Natural killer cell (primary cell): ENCODE measurements at regions not wholly inside any gene's neighbourhood (a gene's known extent, or its start where the extent isn't known, plus 50 kb on each side); places are given as distances from the start of the nearest gene placed in this dataset.

Source experiments
- ATAC-seq, 3 donors: fragments of 150-1000 bp in 2 of 3; fragments of 200-7000 bp in 1 of 3; cut with Tn5 transposase; 1 replicate in 1 of 3; 2 replicates in 2 of 3; pipeline ENCODE4 v1.10.0; 2021; ENCODE audit warnings: mild to moderate bottlenecking in 2 of 3, moderate library complexity in 2 of 3
- DNase-seq, 2 donors: peaks; one replicate each; pipeline versions ENCODE4 v3.0.0 to v3.0.0-alpha.2; 2013 to 2021; ENCODE audit warnings: mixed read lengths in 1 of 2
- H3K27ac ChIP-seq: one replicate; pipeline ENCODE4 v1.5.1; 2013; ENCODE audit warnings: mild to moderate bottlenecking, low read length
- H3K27me3 ChIP-seq: one replicate; pipeline ENCODE4 v1.6.1; 2013; ENCODE audit warnings: low read length; ENCODE audit not compliant: control insufficient read depth, insufficient read depth
- H3K36me3 ChIP-seq: one replicate; pipeline ENCODE4 v1.6.1; 2013; ENCODE audit warnings: low read length; ENCODE audit not compliant: control insufficient read depth, insufficient read depth
- H3K4me1 ChIP-seq: one replicate; pipeline ENCODE4 v1.6.1; 2013; ENCODE audit warnings: low read length; ENCODE audit not compliant: control insufficient read depth, insufficient read depth
- H3K4me3 ChIP-seq: one replicate; pipeline ENCODE4 v1.5.1; 2013; ENCODE audit warnings: low read length
- H3K9me3 ChIP-seq: one replicate; pipeline ENCODE4 v1.6.1; 2013; ENCODE audit warnings: low read length; ENCODE audit not compliant: control insufficient read depth, insufficient read depth
- H3K27ac Mint-ChIP-seq, 2 donors: one replicate each; pipeline ENCODE4 v1.8.0; 2022; ENCODE audit warnings: mild to moderate bottlenecking in 2 of 2, mixed read lengths in 2 of 2, moderate library complexity in 1 of 2
- H3K27me3 Mint-ChIP-seq, 2 donors: one replicate each; pipeline ENCODE4 v1.8.0; 2022; ENCODE audit warnings: low read depth in 2 of 2, mixed read lengths in 2 of 2
- H3K36me3 Mint-ChIP-seq: one replicate; pipeline ENCODE4 v1.8.0; 2022; ENCODE audit warnings: mixed read lengths
- H3K4me1 Mint-ChIP-seq, 2 donors: one replicate each; pipeline ENCODE4 v1.8.0; 2022; ENCODE audit warnings: mixed read lengths in 2 of 2
- H3K4me3 Mint-ChIP-seq: one replicate; pipeline ENCODE4 v1.8.0; 2022; ENCODE audit warnings: mild to moderate bottlenecking, moderate library complexity, mixed read lengths
- H3K9me3 Mint-ChIP-seq, 2 donors: one replicate each; pipeline ENCODE4 v1.8.0; 2022; ENCODE audit warnings: mixed read lengths in 2 of 2
- WGBS: methylation state at CpG from one replicate; pipeline ENCODE4 v1.1.7; 2013; ENCODE audit warnings: missing lambda C conversion rate; ENCODE audit not compliant: insufficient coverage; 5-methylcytosine and 5-hydroxymethylcytosine counted together
- intact Hi-C: fragments of 100-400 bp; cut with micrococcal nuclease; formaldehyde crosslinking; loops from one replicate; pipeline ENCODE4 v1.14.2; 2022
- TF ChIP-seq, protein P1 (sequence below): fragments of 200-600 bp; IDR thresholded peaks from one replicate; pipeline ENCODE4 v1.8.0; 2022; ENCODE audit warnings: antibody characterized with exemption

DNA sequence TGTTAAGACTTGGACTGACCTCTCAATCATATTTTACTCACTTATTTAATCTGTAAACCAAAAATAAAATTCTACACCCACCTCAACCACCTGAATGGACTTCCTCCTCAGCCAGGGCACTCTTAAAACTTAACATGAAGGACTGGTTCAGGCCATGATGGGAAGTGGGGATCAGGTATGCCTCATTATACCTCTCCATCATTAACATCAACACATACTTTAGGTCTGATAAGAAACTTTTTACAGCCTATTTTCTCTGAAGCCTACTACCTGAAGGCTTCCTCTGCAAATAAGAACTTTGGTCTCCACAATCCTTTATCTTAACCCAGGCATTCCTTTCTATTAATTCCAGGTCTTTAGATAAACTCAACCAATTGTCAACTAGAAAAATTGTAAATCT is 390.0 kb downstream of the AASDHPPT start:
- Histone ChIP-seq H3K36me3 (no peaks in the 10 kb centered on the region), H3K4me1 (no peaks in the 10 kb centered on the region), H3K27ac (no peak overlapping the region), H3K9me3 (no peaks in the 10 kb centered on the region), H3K27me3 (no peaks in the 10 kb centered on the region), H3K4me3 (no peak overlapping the region)
- intact Hi-C loops: no loop called here
- TF ChIP-seq, protein P1, sequence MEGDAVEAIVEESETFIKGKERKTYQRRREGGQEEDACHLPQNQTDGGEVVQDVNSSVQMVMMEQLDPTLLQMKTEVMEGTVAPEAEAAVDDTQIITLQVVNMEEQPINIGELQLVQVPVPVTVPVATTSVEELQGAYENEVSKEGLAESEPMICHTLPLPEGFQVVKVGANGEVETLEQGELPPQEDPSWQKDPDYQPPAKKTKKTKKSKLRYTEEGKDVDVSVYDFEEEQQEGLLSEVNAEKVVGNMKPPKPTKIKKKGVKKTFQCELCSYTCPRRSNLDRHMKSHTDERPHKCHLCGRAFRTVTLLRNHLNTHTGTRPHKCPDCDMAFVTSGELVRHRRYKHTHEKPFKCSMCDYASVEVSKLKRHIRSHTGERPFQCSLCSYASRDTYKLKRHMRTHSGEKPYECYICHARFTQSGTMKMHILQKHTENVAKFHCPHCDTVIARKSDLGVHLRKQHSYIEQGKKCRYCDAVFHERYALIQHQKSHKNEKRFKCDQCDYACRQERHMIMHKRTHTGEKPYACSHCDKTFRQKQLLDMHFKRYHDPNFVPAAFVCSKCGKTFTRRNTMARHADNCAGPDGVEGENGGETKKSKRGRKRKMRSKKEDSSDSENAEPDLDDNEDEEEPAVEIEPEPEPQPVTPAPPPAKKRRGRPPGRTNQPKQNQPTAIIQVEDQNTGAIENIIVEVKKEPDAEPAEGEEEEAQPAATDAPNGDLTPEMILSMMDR: no peak
- ATAC-seq: no peak
- Mint-ChIP-seq H3K4me3 (no peak overlapping the region), H3K27me3 (no peaks in the 10 kb centered on the region), H3K36me3 (peaks cover 15% of the 10 kb centered on the region), H3K9me3 (peaks cover 11 to 26% of the 10 kb centered on the region in 2 donors), H3K4me1 (no peaks in the 10 kb centered on the region), H3K27ac (no peak overlapping the region)
- no peak for DNase-seq

GRCh38 chr11:106468086-106468485 is 390.6 kb downstream of the AASDHPPT start:
- Mint-ChIP-seq H3K4me1 (no peaks in the 10 kb centered on the region), H3K4me3 (no peak overlapping the region), H3K27ac (no peak overlapping the region), H3K9me3 (peaks cover 11 to 26% of the 10 kb centered on the region in 2 donors), H3K36me3 (peaks cover 15% of the 10 kb centered on the region), H3K27me3 (no peaks in the 10 kb centered on the region)
- Histone ChIP-seq H3K27me3 (no peaks in the 10 kb centered on the region), H3K36me3 (no peaks in the 10 kb centered on the region), H3K4me3 (no peak overlapping the region), H3K27ac (no peak overlapping the region), H3K4me1 (no peaks in the 10 kb centered on the region), H3K9me3 (no peaks in the 10 kb centered on the region)
- intact Hi-C loops: no loop called here
- ATAC-seq (no peak), DNase-seq (no peak)
- TF ChIP-seq, protein P1: no peak
- 98% methylated on average over 3 of the region's 3 CpGs for WGBS

- Mint-ChIP-seq H3K4me3 (no peak overlapping the region), H3K27ac (no peak overlapping the region), H3K9me3 (peaks cover 7 to 22% of the 10 kb centered on the region in 2 donors), H3K36me3 (peaks cover 15% of the 10 kb centered on the region), H3K4me1 (no peaks in the 10 kb centered on the region), H3K27me3 (no peaks in the 10 kb centered on the region)
- DNase-seq (no peak), ATAC-seq (no peak)
- TF ChIP-seq, protein P1: no peak
- WGBS: 92% methylated on average over 1 of the region's 1 CpG
- no peaks in the 10 kb centered on the region for H3K4me1 ChIP-seq
- no peaks in the 10 kb centered on the region for H3K9me3 ChIP-seq
- H3K27ac ChIP-seq: no peak overlapping the region
- H3K36me3 ChIP-seq: no peaks in the 10 kb centered on the region
- no peaks in the 10 kb centered on the region for H3K27me3 ChIP-seq
- H3K4me3 ChIP-seq: no peak overlapping the region
- intact Hi-C loops: no loop called here
These were observed 391.1 kb downstream of the AASDHPPT start for GRCh38 chr11:106468531-106468930.

GRCh38 chr11:106470230-106470629 is 392.8 kb downstream of the AASDHPPT start:
- WGBS: 76% methylated on average over 2 of the region's 3 CpGs
- Mint-ChIP-seq H3K27me3 (no peaks in the 10 kb centered on the region), H3K4me3 (no peak overlapping the region), H3K36me3 (peaks cover 5% of the 10 kb centered on the region), H3K4me1 (no peaks in the 10 kb centered on the region), H3K27ac (no peak overlapping the region), H3K9me3 (peaks cover 3 to 14% of the 10 kb centered on the region in 2 donors)
- H3K27me3 ChIP-seq: no peaks in the 10 kb centered on the region
- no peaks in the 10 kb centered on the region for H3K9me3 ChIP-seq
- H3K36me3 ChIP-seq: no peaks in the 10 kb centered on the region
- ATAC-seq (no peak), DNase-seq (no peak)
- H3K4me1 ChIP-seq: no peaks in the 10 kb centered on the region
- TF ChIP-seq, protein P1: no peak
- H3K27ac ChIP-seq: no peak overlapping the region
- H3K4me3 ChIP-seq: no peak overlapping the region
- intact Hi-C loops: no loop called here
